A549 (cell line): ENCODE measurements at regions not wholly inside any gene's neighbourhood (a gene's known extent, or its start where the extent isn't known, plus 50 kb on each side); places are given as distances from the start of the nearest gene placed in this dataset.
"Not testable (repeated sequence)": the region's sequence is repeated elsewhere in the genome, so short reads cannot be mapped to it uniquely, and the experiment has no call there.

Experiments used
- ATAC-seq, 2 experiments: fragments of 200-7000 bp in 1 of 2; fragments of >200 bp in 1 of 2; cut with Nextera tagmentation in 1 of 2; cut with Tn5 transposase in 1 of 2; 3 replicates each; pipeline versions ENCODE4 v1.8.0 to v1.9.1; 2018 to 2020; ENCODE audit warnings: mild to moderate bottlenecking in 1 of 2, moderate library complexity in 1 of 2
- CTCF ChIA-PET: fragments of 300-600 bp; sonication (Branson Sonifier 250); formaldehyde crosslinking; extraction: SDS; loops from one replicate; lab custom pipeline; 2021; ENCODE audit warnings: antibody characterized with exemption, inconsistent platforms; lab: Yijun Ruan, JAX
- POLR2A ChIA-PET: fragments of 350-600 bp; formaldehyde crosslinking; extraction: SDS; loops from one replicate; lab custom pipeline; 2021; ENCODE audit warnings: antibody characterized with exemption, inconsistent platforms; lab: Yijun Ruan, JAX
- DNase-seq, 2 experiments: peaks; one replicate each; pipeline versions ENCODE4 v3.0.0 to v3.0.0-alpha.2; 2011 to 2016; ENCODE audit warnings: low read depth in 1 of 2, low spot score in 1 of 2
- FAIRE-seq: peaks from 2 replicates; lab custom pipeline; 2011; peaks lifted over from hg19 to GRCh38; lab: Jason Lieb, UNC
- H3K27ac ChIP-seq, 2 experiments: fragments of >200 bp; sonication (Bioruptor Twin); formaldehyde crosslinking; 3 replicates each; pipeline ENCODE4 v1.5.1; 2016 to 2017
- H3K4me1 ChIP-seq: fragments of >200 bp; sonication (Bioruptor Twin); formaldehyde crosslinking; 3 replicates; pipeline ENCODE4 v1.6.1; 2016
- H3K4me2 ChIP-seq: fragments of >200 bp; sonication (Bioruptor Twin); formaldehyde crosslinking; 3 replicates; pipeline ENCODE4 v1.6.1; 2016
- H3K4me3 ChIP-seq: fragments of >200 bp; sonication (Bioruptor Twin); formaldehyde crosslinking; 3 replicates; pipeline ENCODE4 v1.5.1; 2016
- H3K9me3 ChIP-seq: fragments of >200 bp; sonication (Bioruptor Twin); formaldehyde crosslinking; 3 replicates; pipeline ENCODE4 v1.6.1; 2016
- ATOH8 ChIP-seq: fragments of 250-450 bp; sonication (Bioruptor Pico); IDR thresholded peaks from 2 replicates; pipeline ENCODE4 v1.5.0; 2020; ENCODE audit warnings: low read depth, mild to moderate bottlenecking, moderate library complexity
- BHLHE40 ChIP-seq: IDR thresholded peaks from 2 replicates; pipeline ENCODE4 v1.6.1; 2012; ENCODE audit warnings: low read depth, low read length, inconsistent platforms
- CBX8 ChIP-seq: fragments of 200-600 bp; sonication (generic); IDR thresholded peaks from 2 replicates; pipeline ENCODE4 v1.6.1; 2016
- CHD2 ChIP-seq: fragments of 150-350 bp; IDR thresholded peaks from 2 replicates; pipeline ENCODE4 v1.6.1; 2014; ENCODE audit warnings: low read length; ENCODE audit not compliant: partially characterized antibody
- EHF ChIP-seq: fragments of 250-450 bp; sonication (Bioruptor Pico); IDR thresholded peaks from 2 replicates; pipeline ENCODE4 v1.5.0; 2020; ENCODE audit warnings: mild to moderate bottlenecking
- EHMT2 ChIP-seq: fragments of 200-600 bp; sonication (generic); IDR thresholded peaks from 2 replicates; pipeline ENCODE4 v1.6.1; 2016; ENCODE audit warnings: antibody characterized with exemption, low read depth, mild to moderate bottlenecking, moderate library complexity
- ELK1 ChIP-seq: fragments of 150-350 bp; IDR thresholded peaks from 2 replicates; pipeline ENCODE4 v1.6.1; 2014; ENCODE audit warnings: low read depth, mild to moderate bottlenecking, low read length
- FOSL2 ChIP-seq, 2 experiments: fragments of 450-650 bp in 1 of 2; fragments of >200 bp in 1 of 2; sonication (Bioruptor Twin) in 1 of 2; formaldehyde crosslinking; IDR thresholded peaks; 2 replicates each; pipeline versions ENCODE4 v1.5.0 to v1.6.1; 2016 to 2020; ENCODE audit warnings: mild to moderate bottlenecking in 1 of 2, moderate library complexity in 1 of 2
- FOXS1 ChIP-seq: fragments of 250-450 bp; sonication (Bioruptor Pico); IDR thresholded peaks from 2 replicates; pipeline ENCODE4 v1.5.0; 2020; ENCODE audit warnings: mild to moderate bottlenecking, moderate library complexity
- GATA3 ChIP-seq: IDR thresholded peaks from 2 replicates; pipeline ENCODE4 v1.6.1; 2012; ENCODE audit warnings: borderline replicate concordance
- HEYL ChIP-seq: fragments of 250-450 bp; sonication (Bioruptor Pico); IDR thresholded peaks from 2 replicates; pipeline ENCODE4 v1.8.0; 2021; ENCODE audit warnings: mild to moderate bottlenecking, moderate library complexity
- HOXB13 ChIP-seq: fragments of 250-450 bp; sonication (Bioruptor Pico); IDR thresholded peaks from 2 replicates; pipeline ENCODE4 v1.5.0; 2020; ENCODE audit warnings: low read depth, mild to moderate bottlenecking, moderate library complexity
- JUNB ChIP-seq: fragments of >200 bp; sonication (Bioruptor Twin); formaldehyde crosslinking; IDR thresholded peaks from 2 replicates; pipeline ENCODE4 v1.6.1; 2016
- KDM5A ChIP-seq: fragments of 200-600 bp; sonication (generic); IDR thresholded peaks from 2 replicates; pipeline ENCODE4 v1.6.1; 2016; ENCODE audit warnings: antibody characterized with exemption, mild to moderate bottlenecking
- MAFK ChIP-seq: fragments of 450-650 bp; IDR thresholded peaks from 2 replicates; pipeline ENCODE4 v1.6.1; 2014; ENCODE audit not compliant: partially characterized antibody
- MAZ ChIP-seq: fragments of 150-350 bp; IDR thresholded peaks from 2 replicates; pipeline ENCODE4 v1.6.1; 2014; ENCODE audit warnings: antibody characterized with exemption, low read depth, low read length, borderline replicate concordance
- MYC ChIP-seq: IDR thresholded peaks from 2 replicates; pipeline ENCODE4 v1.6.1; 2012; ENCODE audit warnings: mild to moderate bottlenecking, inconsistent platforms, low read length, improper control_type of control experiment, borderline replicate concordance
- NR3C1 ChIP-seq: fragments of >200 bp; sonication (Bioruptor Twin); formaldehyde crosslinking; IDR thresholded peaks from 3 replicates; pipeline ENCODE4 v1.6.1; 2017
- POLR2AphosphoS2 ChIP-seq: conservative IDR thresholded peaks from 2 replicates; pipeline ENCODE4 v1.6.1; 2012; ENCODE audit warnings: low read length, improper control_type of control experiment, inconsistent platforms
- RARB ChIP-seq: fragments of 250-450 bp; sonication (Bioruptor Pico); IDR thresholded peaks from 2 replicates; pipeline ENCODE4 v1.8.0; 2021; ENCODE audit warnings: mild to moderate bottlenecking, moderate library complexity
- RCOR1 ChIP-seq: fragments of 150-350 bp; IDR thresholded peaks from 2 replicates; pipeline ENCODE4 v1.6.1; 2014; ENCODE audit warnings: antibody characterized with exemption, low read length, low read depth
- SREBF2 ChIP-seq: fragments of 450-650 bp; IDR thresholded peaks from 2 replicates; pipeline ENCODE4 v1.6.1; 2014; ENCODE audit warnings: mild to moderate bottlenecking, moderate library complexity
- ZC3H11A ChIP-seq: fragments of 450-650 bp; IDR thresholded peaks from 2 replicates; pipeline ENCODE4 v1.6.1; 2014; ENCODE audit warnings: antibody characterized with exemption, mild to moderate bottlenecking
- ZNF302 ChIP-seq: fragments of 250-450 bp; sonication (Bioruptor Pico); IDR thresholded peaks from 2 replicates; pipeline ENCODE4 v1.9.0; 2021; ENCODE audit warnings: inconsistent platforms, mild to moderate bottlenecking, moderate library complexity
- WGBS: methylation state at CpG from one replicate; pipeline ENCODE4 v1.1.6; 2017; ENCODE audit errors: missing lambda C conversion rate; 5-methylcytosine and 5-hydroxymethylcytosine counted together
- TF ChIP-seq, protein P1 (sequence below): fragments of 250-450 bp; sonication (Bioruptor Pico); IDR thresholded peaks from 2 replicates; pipeline ENCODE4 v1.5.0; 2021; ENCODE audit warnings: mild to moderate bottlenecking, moderate library complexity, borderline replicate concordance
- TF ChIP-seq, protein P2 (sequence below): IDR thresholded peaks from 2 replicates; pipeline ENCODE4 v1.6.1; 2012

GRCh38 chr11:121374286-121374985 is 77.7 kb upstream of the SORL1 start:
- CTCF ChIA-PET = interaction anchor here (1.0 kb wide), 1 partner anchor 77 kb away, joined by 3 read pairs; no protein-coding TSS in a partner anchor
- POLR2A ChIA-PET = no interaction called here
- ATAC-seq = no peak

GRCh38 chr11:121376130-121376529 is 76.0 kb upstream of the SORL1 start:
- no peak for TF ChIP-seq CBX8
- no peak for TF ChIP-seq HEYL (CRISPR knock-in tag)
- TF ChIP-seq MAZ = no peak
- no peak for TF ChIP-seq JUNB
- TF ChIP-seq GATA3 = no peak
- no peak for TF ChIP-seq KDM5A
- TF ChIP-seq NR3C1 = no peak
- TF ChIP-seq, protein P1, sequence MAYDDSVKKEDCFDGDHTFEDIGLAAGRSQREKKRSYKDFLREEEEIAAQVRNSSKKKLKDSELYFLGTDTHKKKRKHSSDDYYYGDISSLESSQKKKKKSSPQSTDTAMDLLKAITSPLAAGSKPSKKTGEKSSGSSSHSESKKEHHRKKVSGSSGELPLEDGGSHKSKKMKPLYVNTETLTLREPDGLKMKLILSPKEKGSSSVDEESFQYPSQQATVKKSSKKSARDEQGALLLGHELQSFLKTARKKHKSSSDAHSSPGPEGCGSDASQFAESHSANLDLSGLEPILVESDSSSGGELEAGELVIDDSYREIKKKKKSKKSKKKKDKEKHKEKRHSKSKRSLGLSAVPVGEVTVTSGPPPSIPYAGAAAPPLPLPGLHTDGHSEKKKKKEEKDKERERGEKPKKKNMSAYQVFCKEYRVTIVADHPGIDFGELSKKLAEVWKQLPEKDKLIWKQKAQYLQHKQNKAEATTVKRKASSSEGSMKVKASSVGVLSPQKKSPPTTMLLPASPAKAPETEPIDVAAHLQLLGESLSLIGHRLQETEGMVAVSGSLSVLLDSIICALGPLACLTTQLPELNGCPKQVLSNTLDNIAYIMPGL (CRISPR knock-in tag) = no peak
- TF ChIP-seq EHMT2 = no peak
- TF ChIP-seq SREBF2 = no peak
- TF ChIP-seq CHD2 = no peak
- no peak for TF ChIP-seq ZNF302 (CRISPR knock-in tag)
- TF ChIP-seq HOXB13 (CRISPR knock-in tag) = no peak
- no peak for TF ChIP-seq RARB (CRISPR knock-in tag)
- TF ChIP-seq, protein P2, sequence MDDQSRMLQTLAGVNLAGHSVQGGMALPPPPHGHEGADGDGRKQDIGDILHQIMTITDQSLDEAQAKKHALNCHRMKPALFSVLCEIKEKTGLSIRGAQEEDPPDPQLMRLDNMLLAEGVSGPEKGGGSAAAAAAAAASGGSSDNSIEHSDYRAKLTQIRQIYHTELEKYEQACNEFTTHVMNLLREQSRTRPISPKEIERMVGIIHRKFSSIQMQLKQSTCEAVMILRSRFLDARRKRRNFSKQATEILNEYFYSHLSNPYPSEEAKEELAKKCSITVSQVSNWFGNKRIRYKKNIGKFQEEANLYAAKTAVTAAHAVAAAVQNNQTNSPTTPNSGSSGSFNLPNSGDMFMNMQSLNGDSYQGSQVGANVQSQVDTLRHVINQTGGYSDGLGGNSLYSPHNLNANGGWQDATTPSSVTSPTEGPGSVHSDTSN = no peak
- no peak for TF ChIP-seq EHF (CRISPR knock-in tag)
- TF ChIP-seq ELK1 = no peak
- TF ChIP-seq POLR2AphosphoS2 = no peak
- TF ChIP-seq MAFK = no peak
- TF ChIP-seq FOXS1 (CRISPR knock-in tag) = no peak
- TF ChIP-seq, all 56 proteins: peak for 0
- no peak for ATAC-seq
- no peak for FAIRE-seq
- no peak overlapping the region for H3K4me2 ChIP-seq
- ChIA-PET CTCF (no interaction called here), POLR2A (no interaction called here)
- H3K27ac ChIP-seq = no peak overlapping the region
- H3K4me1 ChIP-seq = no peaks in the 10 kb centered on the region
- 30% methylated on average over 3 of the region's 3 CpGs for WGBS
- no peaks in the 10 kb centered on the region for H3K9me3 ChIP-seq
- H3K4me3 ChIP-seq = no peak overlapping the region
- DNase-seq = no peak

More at GRCh38 chr11:121374286-121374985, 77.7 kb upstream of the SORL1 start:
- H3K4me3 ChIP-seq = no peak overlapping the region
- H3K9me3 ChIP-seq = no peaks in the 10 kb centered on the region
- DNase-seq (no peak), FAIRE-seq (no peak)
- no peak overlapping the region for H3K4me2 ChIP-seq
- 40% methylated on average over 2 of the region's 2 CpGs for WGBS
- TF ChIP-seq RCOR1 (no peak), ELK1 (no peak), POLR2AphosphoS2 (no peak), BHLHE40 (no peak), ZC3H11A (no peak), ATOH8 (no peak), HOXB13 (CRISPR knock-in tag) (no peak), KDM5A (no peak), MYC (no peak), FOSL2 (IDR thresholded peaks at IDR 0.05) (no peak), FOSL2 (CRISPR knock-in tag; IDR thresholded peaks at IDR 0.05) (no peak)
- H3K27ac ChIP-seq = no peak overlapping the region
- H3K4me1 ChIP-seq = no peaks in the 10 kb centered on the region

GRCh38 chr11:121379145-121379810 is 72.8 kb upstream of the SORL1 start:
- H3K4me2 ChIP-seq, H3K4me1 ChIP-seq, H3K4me3 ChIP-seq, CTCF ChIA-PET, POLR2A ChIA-PET, FAIRE-seq, H3K27ac ChIP-seq, H3K9me3 ChIP-seq, ATAC-seq, DNase-seq: not testable (repeated sequence)
- 80% methylated on average over 1 of the region's 2 CpGs for WGBS
